GM21360 (cell line): ENCODE measurements at regions not wholly inside any gene's neighbourhood (a gene's known extent, or its start where the extent isn't known, plus 50 kb on each side); places are given as distances from the start of the nearest gene placed in this dataset.

ENCODE experiments used
- ATAC-seq: cut with Tn5 transposase; IDR thresholded peaks from one replicate; pipeline ENCODE4 v1.9.1; 2021; ENCODE audit warnings: mild to moderate bottlenecking, moderate library complexity; ENCODE audit not compliant: unreplicated experiment

- ATAC-seq = no peak
These were observed 379.1 kb upstream of the CDH11 start for GRCh38 chr16:65500919-65501318.

- no peak for ATAC-seq
These were observed 378.1 kb upstream of the CDH11 start for GRCh38 chr16:65500007-65500406.

- ATAC-seq = no peak
These were observed 377.7 kb upstream of the CDH11 start for GRCh38 chr16:65499566-65499965.

- no peak for ATAC-seq
These were observed 375.7 kb upstream of the CDH11 start for GRCh38 chr16:65497571-65497970.

- no peak for ATAC-seq
These were observed 373.2 kb upstream of the CDH11 start for GRCh38 chr16:65495106-65495505.

- ATAC-seq = no peak
These were observed 372.7 kb upstream of the CDH11 start for GRCh38 chr16:65494609-65495008.

- no peak for ATAC-seq
These were observed 372.2 kb upstream of the CDH11 start for GRCh38 chr16:65494080-65494479.

- ATAC-seq = no peak
These were observed 368.4 kb upstream of the CDH11 start for GRCh38 chr16:65490286-65490685.

- no peak for ATAC-seq
These were observed 367.7 kb upstream of the CDH11 start for GRCh38 chr16:65489531-65490023.

GRCh38 chr16:65487231-65487630 is 365.4 kb upstream of the CDH11 start:
- no peak for ATAC-seq

GRCh38 chr16:65481956-65482355 is 360.1 kb upstream of the CDH11 start:
- no peak for ATAC-seq

- no peak for ATAC-seq
These were observed 358.6 kb upstream of the CDH11 start for GRCh38 chr16:65480281-65481091.

- ATAC-seq = no peak
These were observed 354.6 kb upstream of the CDH11 start for GRCh38 chr16:65476448-65476955.

- ATAC-seq = no peak
These were observed 351.8 kb upstream of the CDH11 start for GRCh38 chr16:65473699-65474098.

- ATAC-seq = no peak
These were observed 347.3 kb upstream of the CDH11 start for GRCh38 chr16:65469116-65469515.

GRCh38 chr16:65468133-65468532 is 346.3 kb upstream of the CDH11 start:
- ATAC-seq = no peak

- no peak for ATAC-seq
These were observed 341.9 kb upstream of the CDH11 start for GRCh38 chr16:65463652-65464260.

GRCh38 chr16:65457084-65457483 is 335.2 kb upstream of the CDH11 start:
- no peak for ATAC-seq

- no peak for ATAC-seq
These were observed 333.9 kb upstream of the CDH11 start for GRCh38 chr16:65455761-65456160.

- ATAC-seq = no peak
These were observed 331.8 kb upstream of the CDH11 start for GRCh38 chr16:65453646-65454045.

GRCh38 chr16:65449526-65449925 is 327.7 kb upstream of the CDH11 start:
- no peak for ATAC-seq

- ATAC-seq = no peak
These were observed 324.6 kb upstream of the CDH11 start for GRCh38 chr16:65446427-65446826.
